ENCODE measurements at regions not wholly inside any gene's neighbourhood (a gene's known extent, or its start where the extent isn't known, plus 50 kb on each side); places are given as distances from the start of the nearest gene placed in this dataset.

GRCh38 chr1:143643148-143643885 lies 328.5 kb downstream of the FAM72C start:
- no peak for DNase-seq
- Histone ChIP-seq H3K27me3 (replicated peaks) (no peaks in the 10 kb centered on the region), H3K36me3 (replicated peaks) (no peaks in the 10 kb centered on the region), H3K27ac (no peak overlapping the region), H3K4me3 (ENCODE audit: low read depth, low read length) (no peak overlapping the region)
- in situ Hi-C loops (cut with HindIII; ENCODE audit: low pct_ligation_motif_present, low sequenced_read_pairs), result no loop called here
- no peak for TF ChIP-seq CTCF (IDR thresholded peaks at IDR 0.05; ENCODE audit: low read depth, low read length, missing control alignments)

GRCh38 chr1:143625886-143626285 lies 345.9 kb downstream of the FAM72C start:
- in situ Hi-C loops (cut with HindIII; ENCODE audit: low pct_ligation_motif_present, low sequenced_read_pairs), result no loop called here
- no peaks in the 10 kb centered on the region for H3K36me3 ChIP-seq (replicated peaks)
- no peaks in the 10 kb centered on the region for H3K27me3 ChIP-seq (replicated peaks)
- H3K4me3 ChIP-seq (ENCODE audit: low read depth, low read length), result no peak overlapping the region
- TF ChIP-seq CTCF (IDR thresholded peaks at IDR 0.05; ENCODE audit: low read depth, low read length, missing control alignments), result no peak
- no peak overlapping the region for H3K27ac ChIP-seq
- DNase-seq, result no peak

GRCh38 chr1:143619851-143620250 lies 351.9 kb downstream of the FAM72C start:
- no peaks in the 10 kb centered on the region for H3K27me3 ChIP-seq (replicated peaks)
- in situ Hi-C loops (cut with HindIII; ENCODE audit: low pct_ligation_motif_present, low sequenced_read_pairs), result no loop called here
- no peak overlapping the region for H3K4me3 ChIP-seq (ENCODE audit: low read depth, low read length)
- TF ChIP-seq CTCF (IDR thresholded peaks at IDR 0.05; ENCODE audit: low read depth, low read length, missing control alignments), result no peak
- no peak for DNase-seq
- no peak overlapping the region for H3K27ac ChIP-seq
- H3K36me3 ChIP-seq (replicated peaks), result no peaks in the 10 kb centered on the region

- no peak overlapping the region for H3K27ac ChIP-seq
- H3K4me3 ChIP-seq (ENCODE audit: low read depth, low read length), result no peak overlapping the region
- in situ Hi-C loops (cut with HindIII; ENCODE audit: low pct_ligation_motif_present, low sequenced_read_pairs), result no loop called here
- no peaks in the 10 kb centered on the region for H3K27me3 ChIP-seq (replicated peaks)
- DNase-seq, result no peak
- no peak for TF ChIP-seq CTCF (IDR thresholded peaks at IDR 0.05; ENCODE audit: low read depth, low read length, missing control alignments)
- no peaks in the 10 kb centered on the region for H3K36me3 ChIP-seq (replicated peaks)
Measured at GRCh38 chr1:143611159-143611558, 360.6 kb downstream of the FAM72C start.

GRCh38 chr1:143610196-143610595 lies 361.6 kb downstream of the FAM72C start:
- no peak for TF ChIP-seq CTCF (IDR thresholded peaks at IDR 0.05; ENCODE audit: low read depth, low read length, missing control alignments)
- no peak for DNase-seq
- H3K27me3 ChIP-seq (replicated peaks), result no peaks in the 10 kb centered on the region
- H3K4me3 ChIP-seq (ENCODE audit: low read depth, low read length), result no peak overlapping the region
- H3K27ac ChIP-seq, result no peak overlapping the region
- in situ Hi-C loops (cut with HindIII; ENCODE audit: low pct_ligation_motif_present, low sequenced_read_pairs), result no loop called here
- no peaks in the 10 kb centered on the region for H3K36me3 ChIP-seq (replicated peaks)

GRCh38 chr1:143604887-143605286 lies 366.9 kb downstream of the FAM72C start:
- Histone ChIP-seq H3K27ac (no peak overlapping the region), H3K4me3 (ENCODE audit: low read depth, low read length) (no peak overlapping the region), H3K27me3 (replicated peaks) (no peaks in the 10 kb centered on the region), H3K36me3 (replicated peaks) (no peaks in the 10 kb centered on the region)
- in situ Hi-C loops (cut with HindIII; ENCODE audit: low pct_ligation_motif_present, low sequenced_read_pairs), result no loop called here
- no peak for TF ChIP-seq CTCF (IDR thresholded peaks at IDR 0.05; ENCODE audit: low read depth, low read length, missing control alignments)
- no peak for DNase-seq
